ENCODE measurements at regions not wholly inside any gene's neighbourhood (a gene's known extent, or its start where the extent isn't known, plus 50 kb on each side); places are given as distances from the start of the nearest gene placed in this dataset.
"Not testable (repeated sequence)": the region's sequence is repeated elsewhere in the genome, so short reads cannot be mapped to it uniquely, and the experiment has no call there.

DNA sequence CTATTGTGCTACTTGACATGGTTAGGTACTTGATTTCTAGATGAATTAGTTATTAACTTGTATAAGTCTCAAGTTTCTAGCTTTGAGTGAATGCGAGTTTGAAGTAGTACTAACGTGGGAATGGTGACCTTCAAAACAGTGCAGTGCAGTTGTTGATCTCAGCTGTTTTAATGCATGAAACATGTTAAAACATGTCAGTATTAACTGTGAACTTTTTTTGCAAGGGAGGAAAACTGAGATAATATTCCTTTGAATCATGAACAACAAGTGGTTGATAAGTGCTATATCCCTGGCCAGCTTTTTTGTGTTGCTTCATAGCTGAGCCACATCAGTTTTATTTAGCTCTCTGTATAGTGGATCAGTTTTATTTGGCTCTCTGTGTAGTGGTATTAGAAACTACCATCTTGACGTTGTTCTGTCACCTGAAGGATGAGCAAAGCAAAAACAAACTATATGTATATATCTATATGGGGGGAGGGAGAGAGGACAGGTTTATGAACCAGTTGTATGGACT lies 133.1 kb upstream of the PRSS12 start:
- TF ChIP-seq POLR2A (IDR thresholded peaks at IDR 0.05), result not testable (repeated sequence)
- TF ChIP-seq, protein P1, sequence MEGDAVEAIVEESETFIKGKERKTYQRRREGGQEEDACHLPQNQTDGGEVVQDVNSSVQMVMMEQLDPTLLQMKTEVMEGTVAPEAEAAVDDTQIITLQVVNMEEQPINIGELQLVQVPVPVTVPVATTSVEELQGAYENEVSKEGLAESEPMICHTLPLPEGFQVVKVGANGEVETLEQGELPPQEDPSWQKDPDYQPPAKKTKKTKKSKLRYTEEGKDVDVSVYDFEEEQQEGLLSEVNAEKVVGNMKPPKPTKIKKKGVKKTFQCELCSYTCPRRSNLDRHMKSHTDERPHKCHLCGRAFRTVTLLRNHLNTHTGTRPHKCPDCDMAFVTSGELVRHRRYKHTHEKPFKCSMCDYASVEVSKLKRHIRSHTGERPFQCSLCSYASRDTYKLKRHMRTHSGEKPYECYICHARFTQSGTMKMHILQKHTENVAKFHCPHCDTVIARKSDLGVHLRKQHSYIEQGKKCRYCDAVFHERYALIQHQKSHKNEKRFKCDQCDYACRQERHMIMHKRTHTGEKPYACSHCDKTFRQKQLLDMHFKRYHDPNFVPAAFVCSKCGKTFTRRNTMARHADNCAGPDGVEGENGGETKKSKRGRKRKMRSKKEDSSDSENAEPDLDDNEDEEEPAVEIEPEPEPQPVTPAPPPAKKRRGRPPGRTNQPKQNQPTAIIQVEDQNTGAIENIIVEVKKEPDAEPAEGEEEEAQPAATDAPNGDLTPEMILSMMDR (IDR thresholded peaks at IDR 0.05), result not testable (repeated sequence)

Measured in Peyer's patch (tissue), 4 donors.